ENCODE measurements at regions not wholly inside any gene's neighbourhood (a gene's known extent, or its start where the extent isn't known, plus 50 kb on each side); places are given as distances from the start of the nearest gene placed in this dataset.

- no peak for DNase-seq
Measured at GRCh38 chr3:64987726-64988125, 299.9 kb upstream of the ADAMTS9 start.

- no peak for DNase-seq
Measured at GRCh38 chr3:64985072-64985471, 297.3 kb upstream of the ADAMTS9 start.

DNA sequence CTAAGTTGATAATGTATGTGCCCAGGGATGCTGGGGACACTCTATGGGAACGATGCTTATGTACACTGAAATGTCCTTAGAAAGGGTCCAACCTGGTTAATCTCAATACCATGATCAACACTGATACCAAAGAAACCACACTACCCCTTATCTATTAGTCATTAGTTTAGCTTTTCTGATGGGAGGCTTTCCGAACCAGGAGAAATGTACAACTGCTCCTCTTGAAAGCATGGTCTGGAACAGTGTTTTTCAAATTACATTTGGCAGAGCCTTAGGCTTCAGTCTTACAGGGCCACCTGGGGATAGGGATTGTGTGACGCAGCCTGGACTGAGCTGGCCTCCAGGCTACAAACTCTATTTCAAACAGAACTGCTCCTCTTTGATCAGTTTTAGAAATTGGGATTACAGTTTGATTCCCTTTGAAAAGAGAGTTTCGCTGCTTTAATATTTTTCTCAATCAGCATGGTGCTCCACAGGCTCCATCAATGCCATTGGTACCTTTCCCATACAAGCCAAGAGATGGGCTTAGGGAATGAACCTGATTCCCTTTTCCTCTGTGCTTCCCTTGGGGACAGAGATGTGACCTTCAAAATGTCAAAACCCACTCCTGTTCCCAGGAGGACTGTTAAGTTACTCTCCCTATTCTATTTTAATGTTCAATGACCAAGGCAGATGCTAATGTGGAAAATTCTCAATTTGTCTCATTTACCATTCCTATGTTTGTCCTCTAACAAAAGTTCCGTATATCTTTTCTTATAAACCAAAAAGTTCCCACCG is 296.0 kb upstream of the ADAMTS9 start:
- DNase-seq = no peak

- DNase-seq = peak; percentile 97
Measured at GRCh38 chr3:64977308-64978100, 289.7 kb upstream of the ADAMTS9 start.

GRCh38 chr3:64976456-64976855 is 288.7 kb upstream of the ADAMTS9 start:
- no peak for DNase-seq

DNA sequence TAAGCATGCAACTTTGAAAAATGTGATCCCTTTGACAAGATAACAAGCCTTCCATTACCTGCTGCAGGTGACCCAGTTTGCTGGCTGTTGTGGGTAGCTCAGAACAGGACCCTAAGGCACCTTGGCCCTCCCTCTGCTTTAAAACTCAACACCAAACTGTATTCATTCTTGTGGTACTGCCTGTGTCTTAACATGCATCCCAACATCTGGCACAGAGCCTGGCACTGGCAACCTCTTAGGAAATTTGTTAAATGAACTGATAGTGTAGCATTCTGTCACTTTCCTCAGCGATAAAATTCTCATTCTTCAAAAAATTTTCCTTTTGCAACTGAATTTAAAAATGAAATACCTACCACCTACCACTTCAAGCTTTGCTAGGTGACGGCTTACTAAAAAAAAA is 287.3 kb upstream of the ADAMTS9 start:
- DNase-seq = no peak

- no peak for DNase-seq
Measured at GRCh38 chr3:64974401-64974800, 286.6 kb upstream of the ADAMTS9 start.

- no peak for DNase-seq
Measured at GRCh38 chr3:64972793-64973192, 285.0 kb upstream of the ADAMTS9 start.

- no peak for DNase-seq
Measured at GRCh38 chr3:64971602-64972001, 283.8 kb upstream of the ADAMTS9 start.

DNA sequence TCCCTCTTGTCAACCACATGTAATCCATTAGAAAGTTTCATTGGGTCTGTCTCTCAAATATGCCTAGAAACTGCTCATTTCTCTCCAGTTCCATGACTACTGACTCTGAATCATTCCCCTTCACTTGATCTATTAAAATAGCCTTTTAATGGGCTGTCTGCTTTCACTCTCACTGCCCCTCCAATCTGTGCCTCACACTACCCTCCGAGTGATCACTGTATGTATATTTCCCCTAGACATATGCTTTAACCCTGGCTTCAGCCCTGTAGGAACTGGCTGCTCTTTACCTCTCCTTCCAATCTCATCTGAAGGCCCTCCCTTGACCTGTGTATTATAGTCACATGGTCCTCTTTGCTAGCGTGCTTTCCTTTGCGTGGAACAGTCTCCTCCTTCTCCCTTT is 282.8 kb upstream of the ADAMTS9 start:
- DNase-seq = no peak

DNA sequence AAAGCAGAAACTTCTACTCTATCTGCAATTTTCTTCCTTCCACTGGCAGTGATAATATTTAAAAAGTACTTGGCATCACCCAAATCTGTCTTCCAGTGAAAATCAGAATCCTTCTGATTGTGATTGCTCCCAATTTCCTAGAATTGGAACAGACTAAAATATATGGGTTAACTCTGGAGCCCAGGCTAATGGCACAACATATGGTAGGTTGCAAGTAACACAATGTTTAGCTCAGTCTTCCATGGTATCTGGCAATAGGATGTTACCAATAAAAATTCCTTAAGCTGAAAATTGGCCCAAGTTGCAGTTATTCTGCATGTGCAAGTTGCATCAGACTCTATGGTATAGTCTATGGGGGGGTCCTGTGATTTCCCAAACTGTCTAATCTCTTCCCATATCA is 273.5 kb upstream of the ADAMTS9 start:
- no peak for DNase-seq

GRCh38 chr3:64958199-64958843 is 270.5 kb upstream of the ADAMTS9 start:
- DNase-seq = no peak

DNA sequence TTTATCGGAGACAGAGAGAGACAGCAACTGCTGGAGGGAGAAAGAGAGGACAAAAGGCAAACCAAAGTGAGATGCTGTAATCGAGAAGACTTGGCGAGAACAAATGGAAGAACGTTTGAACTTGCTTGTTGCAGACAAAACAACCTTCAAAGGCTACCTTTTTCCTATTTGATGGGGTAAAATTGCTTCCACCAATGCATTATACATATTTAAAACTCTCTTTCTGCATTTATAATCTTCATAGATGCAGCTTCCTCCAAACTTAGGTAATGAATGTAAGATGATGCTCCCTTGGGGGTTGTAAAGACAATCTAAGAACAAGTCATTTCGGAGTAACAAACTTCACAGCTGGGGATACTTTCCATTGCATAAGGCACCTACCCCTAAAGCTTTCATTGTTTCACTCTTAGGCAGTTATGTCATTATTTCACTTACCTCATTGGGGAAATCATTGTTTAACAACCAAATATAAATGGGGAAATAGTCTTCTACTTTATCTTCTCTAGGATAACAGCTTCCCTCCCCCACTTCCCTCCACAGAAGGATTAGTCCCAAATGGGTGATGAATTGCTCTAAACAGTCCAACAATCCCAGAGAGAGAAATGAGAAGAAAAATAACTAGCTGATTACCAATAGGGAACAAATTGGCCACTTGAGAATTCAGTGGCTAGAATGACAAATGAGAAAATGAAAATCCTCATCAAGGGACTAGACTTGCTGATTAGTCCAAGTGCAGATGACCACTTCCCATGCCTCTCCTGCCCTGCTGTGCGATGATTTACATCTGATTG is 269.8 kb upstream of the ADAMTS9 start:
- DNase-seq = no peak

DNA sequence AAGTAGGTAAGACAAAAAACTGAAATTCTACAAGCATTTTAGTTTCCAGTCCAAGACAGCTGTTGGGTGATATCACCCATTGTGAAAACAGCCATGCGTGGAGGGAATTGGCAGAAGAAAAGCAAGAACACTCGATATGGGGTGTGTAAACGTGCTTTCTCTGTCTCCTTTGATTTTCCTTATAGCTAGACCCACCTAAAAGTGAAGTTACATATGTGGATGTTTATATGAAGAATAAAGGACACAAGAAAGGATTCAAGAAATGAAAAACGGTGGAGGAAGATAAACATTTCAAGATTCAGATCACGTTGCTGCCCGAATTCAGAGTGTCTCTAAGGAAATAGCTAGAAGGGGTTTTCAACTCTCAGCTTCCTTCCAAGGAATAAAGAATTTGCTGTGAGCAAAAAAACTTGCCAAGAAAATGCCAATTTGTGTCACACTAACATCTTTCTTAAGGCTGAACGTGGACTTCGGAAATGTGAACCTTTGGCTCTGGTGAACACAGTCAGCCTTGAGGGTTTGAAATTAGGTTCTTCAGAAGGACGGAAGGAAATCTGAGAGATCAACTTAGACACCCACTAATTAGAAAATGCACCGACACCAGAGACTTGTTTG is 269.0 kb upstream of the ADAMTS9 start:
- DNase-seq = no peak

DNA sequence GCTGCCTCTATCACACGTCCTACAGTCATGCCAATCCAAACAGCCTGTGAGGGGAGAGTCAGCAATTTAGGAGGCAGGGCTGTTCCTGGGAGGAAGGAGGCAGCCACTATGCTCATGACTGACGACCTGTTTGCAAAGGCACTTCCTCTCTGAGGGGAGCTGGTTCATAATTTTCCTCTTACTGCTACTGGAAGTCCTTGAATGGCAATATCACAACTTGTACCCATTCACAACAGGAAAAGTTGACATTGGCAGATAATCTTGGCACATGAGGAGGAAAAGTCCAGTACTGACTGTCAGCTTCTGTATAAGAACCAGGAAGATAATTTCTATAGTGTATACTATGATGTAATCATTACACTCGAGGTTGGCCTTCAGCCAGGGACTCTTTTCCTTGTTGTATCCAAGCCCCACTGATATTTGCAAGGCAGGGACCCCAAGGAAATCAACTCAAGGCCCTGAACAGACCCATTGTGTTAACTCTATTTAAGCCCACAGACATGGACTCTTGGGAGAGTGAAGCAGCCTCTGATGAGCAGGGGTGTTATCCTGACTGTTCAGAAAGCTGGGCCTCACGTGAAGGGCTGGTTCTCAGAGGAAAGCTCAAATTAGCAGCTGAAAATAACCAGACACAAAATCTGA is 267.3 kb upstream of the ADAMTS9 start:
- DNase-seq = no peak

DNA sequence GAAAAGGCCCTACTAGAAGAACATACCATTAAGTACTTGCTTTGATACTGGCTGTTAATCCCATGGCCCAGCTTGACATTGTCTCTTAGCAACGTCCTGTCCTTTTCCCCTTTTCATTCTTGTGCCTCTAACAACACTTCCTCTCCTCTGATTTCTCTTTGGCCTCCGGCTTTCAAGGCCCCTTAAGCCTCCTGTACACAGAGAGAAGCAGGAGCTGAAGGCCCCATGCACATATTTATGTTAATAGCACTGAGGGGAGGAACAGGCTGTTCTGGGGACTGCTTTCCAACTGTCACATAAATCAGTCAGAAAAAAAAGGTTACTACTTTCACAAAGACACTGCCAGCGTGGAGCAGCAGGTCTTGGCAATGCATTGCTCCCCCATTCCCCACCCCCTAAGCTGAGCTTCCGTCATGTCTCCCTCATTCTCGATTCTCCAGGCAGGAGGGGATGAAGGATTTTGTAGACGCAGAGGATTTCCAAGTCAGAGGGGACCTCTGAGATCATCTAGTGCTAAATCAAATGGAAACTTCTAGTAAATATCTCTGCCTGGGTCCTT is 257.4 kb upstream of the ADAMTS9 start:
- DNase-seq = peak; percentile 84

GRCh38 chr3:64943866-64944265 is 256.1 kb upstream of the ADAMTS9 start:
- no peak for DNase-seq

DNA sequence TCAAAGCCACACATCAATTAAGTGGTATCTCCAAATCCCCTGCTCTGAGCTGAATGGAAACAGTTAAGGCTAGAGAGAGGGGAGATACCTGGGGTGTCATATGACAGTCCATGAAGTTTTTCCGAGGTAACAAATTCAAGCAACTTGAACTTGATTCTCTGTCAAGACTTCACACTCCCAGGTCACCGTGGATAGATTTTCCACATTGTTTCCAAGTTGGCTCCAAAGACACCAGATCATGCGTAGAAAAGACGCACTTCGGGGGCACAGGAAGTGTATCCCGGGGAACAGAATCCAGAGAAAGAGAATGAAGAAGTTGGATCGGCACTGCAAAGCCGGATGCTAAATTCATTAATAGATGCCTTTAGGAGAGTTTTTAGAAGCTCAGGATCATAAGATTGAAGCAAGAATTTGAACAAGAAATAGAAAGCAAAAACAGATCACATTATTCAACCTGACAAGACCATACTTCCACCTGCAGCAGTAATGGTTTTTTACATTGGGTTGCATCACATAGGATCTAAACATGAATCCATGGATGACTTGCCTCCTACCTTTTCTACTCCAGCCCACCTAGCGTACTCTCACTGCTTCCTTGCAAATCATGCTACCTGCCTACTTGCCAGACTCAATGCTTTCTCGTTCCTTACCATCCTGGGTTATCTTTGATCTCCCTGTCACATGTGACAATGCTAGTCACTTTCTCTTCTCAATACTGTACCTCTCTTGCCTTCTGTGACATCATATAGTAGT is 253.0 kb upstream of the ADAMTS9 start:
- no peak for DNase-seq

DNA sequence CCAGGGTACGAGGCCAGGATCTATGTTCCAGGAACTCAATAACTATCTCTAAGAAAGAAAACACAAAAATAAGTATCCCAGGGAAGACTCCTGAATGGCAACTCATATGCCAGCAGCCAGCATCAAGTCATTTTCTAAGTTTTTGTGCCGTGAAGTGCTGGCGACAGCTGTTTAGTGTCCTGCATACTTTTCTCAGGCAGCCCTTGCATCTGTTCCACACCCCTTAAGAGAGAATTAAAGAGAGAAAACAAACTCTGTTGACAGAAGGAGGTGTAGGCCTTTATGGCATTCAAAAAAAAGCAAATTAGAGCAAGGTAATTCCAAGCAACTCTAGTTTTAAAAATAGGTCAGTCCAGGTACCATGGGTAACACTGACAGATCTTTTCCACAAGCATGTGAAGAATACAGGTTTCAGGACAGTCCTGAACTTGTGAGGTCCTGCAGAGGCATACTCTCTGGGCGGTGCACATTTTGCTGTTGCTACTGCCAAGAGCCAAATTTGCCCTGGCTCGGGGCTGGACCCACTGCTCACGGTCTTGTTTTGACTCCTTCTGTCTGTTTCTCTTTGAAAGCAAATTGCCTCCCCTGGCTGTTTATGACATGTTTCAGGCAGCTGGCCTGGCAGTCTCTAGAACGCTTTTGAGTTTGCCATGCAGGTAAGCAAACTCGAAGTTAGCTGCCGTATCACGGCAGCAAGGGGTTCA is 252.1 kb upstream of the ADAMTS9 start:
- no peak for DNase-seq

- DNase-seq = no peak
Measured at GRCh38 chr3:64939309-64939708, 251.5 kb upstream of the ADAMTS9 start.
